KMS-11 (cell line): ENCODE measurements at regions not wholly inside any gene's neighbourhood (a gene's known extent, or its start where the extent isn't known, plus 50 kb on each side); places are given as distances from the start of the nearest gene placed in this dataset.

ENCODE experiments used
- H2AFZ ChIP-seq: fragments of 200-600 bp; sonication (generic); 2 replicates; pipeline ENCODE4 v1.6.1; 2016; ENCODE audit warnings: antibody characterized with exemption, mixed run types, low read depth
- H3K27ac ChIP-seq: fragments of 200-600 bp; sonication (generic); 2 replicates; pipeline ENCODE4 v1.6.1; 2016; ENCODE audit warnings: mild to moderate bottlenecking, mixed run types
- H3K27me3 ChIP-seq: fragments of 200-600 bp; sonication (generic); 2 replicates; pipeline ENCODE4 v1.6.1; 2017; ENCODE audit warnings: mild to moderate bottlenecking, low read depth, mixed run types, moderate library complexity; ENCODE audit not compliant: insufficient read depth
- H3K36me3 ChIP-seq: fragments of 200-600 bp; sonication (generic); 2 replicates; pipeline ENCODE4 v1.6.1; 2017; ENCODE audit warnings: mild to moderate bottlenecking, mixed run types; ENCODE audit not compliant: insufficient read depth
- H3K4me1 ChIP-seq: fragments of 200-600 bp; sonication (generic); 2 replicates; pipeline ENCODE4 v1.6.1; 2016; ENCODE audit warnings: mild to moderate bottlenecking, low read depth, mixed run types; ENCODE audit not compliant: poor library complexity, severe bottlenecking
- H3K4me2 ChIP-seq: fragments of 200-600 bp; sonication (generic); 2 replicates; pipeline ENCODE4 v1.7.0; 2016; ENCODE audit warnings: mild to moderate bottlenecking, mixed run types
- H3K4me3 ChIP-seq: fragments of 200-600 bp; sonication (generic); IDR thresholded peaks from 2 replicates; pipeline ENCODE4 v1.6.1; 2017; ENCODE audit warnings: low read depth, low read length, mixed read lengths; ENCODE audit not compliant: insufficient read depth
- H3K79me2 ChIP-seq: fragments of 200-600 bp; sonication (generic); 2 replicates; pipeline ENCODE4 v1.6.1; 2016; ENCODE audit warnings: low read depth, mixed run types; ENCODE audit not compliant: insufficient read depth
- H3K9ac ChIP-seq: fragments of 200-600 bp; sonication (generic); 2 replicates; pipeline ENCODE4 v1.6.1; 2016; ENCODE audit warnings: mild to moderate bottlenecking, mixed run types
- H4K20me1 ChIP-seq: fragments of 200-600 bp; sonication (generic); 2 replicates; pipeline ENCODE4 v1.6.1; 2016; ENCODE audit warnings: mild to moderate bottlenecking, mixed run types; ENCODE audit not compliant: insufficient read depth
- TF ChIP-seq, protein P1 (sequence below): fragments of 200-600 bp; sonication (generic); conservative IDR thresholded peaks from 2 replicates; pipeline ENCODE4 v1.6.1; 2017; ENCODE audit warnings: low read depth, mild to moderate bottlenecking, antibody characterized with exemption, low read length, moderate library complexity, mixed read lengths

DNA sequence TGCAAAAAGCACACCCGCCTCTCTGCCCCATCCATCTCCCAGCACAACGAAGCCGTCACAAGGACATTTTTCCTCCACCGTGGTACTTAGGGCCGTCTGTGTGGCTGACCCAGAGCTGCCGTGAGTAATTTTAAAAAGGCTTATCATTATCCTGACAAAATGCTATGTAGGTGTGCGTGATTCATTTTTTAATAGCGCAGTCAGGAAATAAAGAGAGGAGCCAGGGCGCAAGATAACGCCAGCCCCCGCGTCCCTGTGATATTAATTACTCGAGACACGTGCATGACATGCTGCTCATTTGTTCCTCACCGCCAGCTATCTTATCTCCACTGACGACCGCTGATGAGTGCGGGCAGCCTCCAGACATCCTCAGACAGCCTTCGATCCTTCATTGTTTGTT, 332.7 kb upstream of the PFKP start:
- no peak overlapping the region for H2AFZ ChIP-seq
- no peak overlapping the region for H3K4me2 ChIP-seq
- no peak overlapping the region for H3K9ac ChIP-seq
- H3K27ac ChIP-seq: no peak overlapping the region
- no peak overlapping the region for H3K4me3 ChIP-seq
- TF ChIP-seq, protein P1, sequence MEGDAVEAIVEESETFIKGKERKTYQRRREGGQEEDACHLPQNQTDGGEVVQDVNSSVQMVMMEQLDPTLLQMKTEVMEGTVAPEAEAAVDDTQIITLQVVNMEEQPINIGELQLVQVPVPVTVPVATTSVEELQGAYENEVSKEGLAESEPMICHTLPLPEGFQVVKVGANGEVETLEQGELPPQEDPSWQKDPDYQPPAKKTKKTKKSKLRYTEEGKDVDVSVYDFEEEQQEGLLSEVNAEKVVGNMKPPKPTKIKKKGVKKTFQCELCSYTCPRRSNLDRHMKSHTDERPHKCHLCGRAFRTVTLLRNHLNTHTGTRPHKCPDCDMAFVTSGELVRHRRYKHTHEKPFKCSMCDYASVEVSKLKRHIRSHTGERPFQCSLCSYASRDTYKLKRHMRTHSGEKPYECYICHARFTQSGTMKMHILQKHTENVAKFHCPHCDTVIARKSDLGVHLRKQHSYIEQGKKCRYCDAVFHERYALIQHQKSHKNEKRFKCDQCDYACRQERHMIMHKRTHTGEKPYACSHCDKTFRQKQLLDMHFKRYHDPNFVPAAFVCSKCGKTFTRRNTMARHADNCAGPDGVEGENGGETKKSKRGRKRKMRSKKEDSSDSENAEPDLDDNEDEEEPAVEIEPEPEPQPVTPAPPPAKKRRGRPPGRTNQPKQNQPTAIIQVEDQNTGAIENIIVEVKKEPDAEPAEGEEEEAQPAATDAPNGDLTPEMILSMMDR: no peak
- H3K79me2 ChIP-seq: no peaks in the 10 kb centered on the region
- no peaks in the 10 kb centered on the region for H3K36me3 ChIP-seq
- no peaks in the 10 kb centered on the region for H3K27me3 ChIP-seq
- no peaks in the 10 kb centered on the region for H4K20me1 ChIP-seq
- H3K4me1 ChIP-seq: no peaks in the 10 kb centered on the region

DNA sequence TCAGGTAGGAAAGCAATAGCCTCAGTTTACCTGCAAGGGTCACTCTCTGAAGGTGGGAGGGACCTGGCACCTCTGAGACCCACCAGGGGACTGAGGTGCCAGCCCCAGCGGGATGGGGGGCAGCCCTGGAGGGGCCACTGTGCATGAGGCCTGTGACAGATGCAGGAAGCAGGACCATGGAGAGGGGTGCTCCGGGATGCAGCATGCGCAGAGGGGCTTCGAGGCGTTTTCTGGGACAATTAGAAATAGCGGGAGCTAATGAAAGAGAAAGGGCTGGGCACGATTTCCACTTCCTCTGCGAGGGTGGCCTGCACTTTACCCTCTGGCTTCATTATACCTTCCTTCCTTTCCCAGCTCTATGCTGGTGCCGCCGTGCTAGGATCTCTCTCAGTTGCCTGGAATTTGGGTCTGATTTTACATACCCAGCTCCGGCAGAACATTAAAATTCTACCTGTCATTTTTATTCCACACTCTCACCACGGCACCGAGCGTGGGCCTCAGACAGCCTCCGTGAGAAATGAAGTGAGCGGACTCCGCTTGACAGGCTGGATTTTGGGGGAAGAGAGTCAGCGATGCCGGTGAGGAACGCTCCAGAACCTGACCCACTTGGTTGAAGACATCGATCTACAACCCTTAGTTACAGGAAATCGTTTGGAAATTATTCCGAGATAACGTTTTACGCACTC, 333.9 kb upstream of the PFKP start:
- Histone ChIP-seq H3K27me3 (no peaks in the 10 kb centered on the region), H3K27ac (no peak overlapping the region), H2AFZ (no peak overlapping the region), H3K4me3 (no peak overlapping the region), H3K4me1 (no peaks in the 10 kb centered on the region), H4K20me1 (no peaks in the 10 kb centered on the region), H3K4me2 (no peak overlapping the region), H3K9ac (no peak overlapping the region), H3K36me3 (no peaks in the 10 kb centered on the region), H3K79me2 (no peaks in the 10 kb centered on the region)
- TF ChIP-seq, protein P1: no peak

DNA sequence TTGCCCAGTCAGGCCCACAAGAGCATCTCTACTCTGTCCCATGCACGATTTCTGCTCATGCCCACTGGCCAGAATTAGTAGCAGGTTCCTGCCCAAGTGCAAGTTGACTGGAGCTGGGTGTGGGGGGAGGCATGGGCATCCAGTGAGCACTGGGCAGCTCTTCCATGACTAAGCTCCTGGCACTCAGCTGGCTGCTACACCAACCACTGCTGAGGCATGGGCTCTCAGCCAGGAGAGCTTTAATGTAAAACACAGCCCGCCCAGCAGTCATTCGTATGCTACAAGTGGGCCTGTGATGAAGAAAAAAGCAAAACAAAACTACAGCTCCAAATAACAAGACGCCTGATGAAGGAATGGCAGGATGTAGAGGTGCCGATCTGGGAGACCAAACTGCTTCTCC, 335.4 kb upstream of the PFKP start:
- Histone ChIP-seq H3K4me1 (no peaks in the 10 kb centered on the region), H4K20me1 (no peaks in the 10 kb centered on the region), H3K27me3 (no peaks in the 10 kb centered on the region), H3K36me3 (no peaks in the 10 kb centered on the region), H3K79me2 (no peaks in the 10 kb centered on the region), H3K4me2 (no peak overlapping the region), H3K27ac (no peak overlapping the region), H2AFZ (no peak overlapping the region), H3K4me3 (no peak overlapping the region), H3K9ac (no peak overlapping the region)
- TF ChIP-seq, protein P1: no peak

DNA sequence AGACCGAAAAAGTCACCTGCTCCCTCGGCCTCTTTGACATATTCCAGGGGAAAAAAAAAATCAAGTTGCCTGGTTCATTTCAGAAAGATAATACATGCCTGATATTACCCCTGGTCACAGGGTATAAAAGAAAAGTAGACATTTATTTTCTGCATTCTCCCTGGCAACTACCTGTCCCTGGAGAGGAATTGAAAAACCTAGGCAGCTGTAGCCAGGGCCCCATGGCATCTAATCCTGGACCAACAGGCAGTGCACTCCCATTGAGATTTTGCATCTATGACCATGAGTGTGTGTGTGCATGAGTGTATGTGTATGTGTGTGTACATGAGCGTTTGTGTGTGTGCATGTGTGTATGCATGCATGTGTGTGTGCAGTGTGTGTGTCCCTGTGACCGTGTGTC, 338.2 kb upstream of the PFKP start:
- no peak overlapping the region for H2AFZ ChIP-seq
- H3K9ac ChIP-seq: no peak overlapping the region
- TF ChIP-seq, protein P1: no peak
- no peaks in the 10 kb centered on the region for H3K36me3 ChIP-seq
- H3K4me2 ChIP-seq: no peak overlapping the region
- H4K20me1 ChIP-seq: no peaks in the 10 kb centered on the region
- H3K4me1 ChIP-seq: no peaks in the 10 kb centered on the region
- no peak overlapping the region for H3K27ac ChIP-seq
- H3K27me3 ChIP-seq: no peaks in the 10 kb centered on the region
- H3K79me2 ChIP-seq: no peaks in the 10 kb centered on the region
- H3K4me3 ChIP-seq: no peak overlapping the region
